ENCODE measurements at regions not wholly inside any gene's neighbourhood (a gene's known extent, or its start where the extent isn't known, plus 50 kb on each side); places are given as distances from the start of the nearest gene placed in this dataset.

GRCh38 chr3:6504834-6505233 is 356.1 kb upstream of the GRM7 start:
- DNase-seq (ENCODE audit: low spot score), result no peak
- H2AFZ ChIP-seq (ENCODE audit: low read length), result no peak overlapping the region
- BruUV-seq (replicated peaks), result no TSS peak
- intact Hi-C loops (cut with micrococcal nuclease; ENCODE audit: unreplicated experiment), result loop anchor here (10.0 kb wide), 1 partner anchor 290 kb away; no protein-coding TSS in a partner anchor
- no peak overlapping the region for H3K27ac ChIP-seq (ENCODE audit: low read depth, low read length, poor library complexity, severe bottlenecking)
- no peak overlapping the region for H3K4me3 ChIP-seq (ENCODE audit: low read depth, low read length, poor library complexity, severe bottlenecking)
- H3K9me3 ChIP-seq (ENCODE audit: low read length), result no peaks in the 10 kb centered on the region
- no peaks in the 10 kb centered on the region for H3K4me1 ChIP-seq (ENCODE audit: insufficient read depth, low read length, poor library complexity, severe bottlenecking)
- no peaks in the 10 kb centered on the region for H3K9me2 ChIP-seq (ENCODE audit: insufficient read depth, low read length)
- H3K79me2 ChIP-seq (ENCODE audit: insufficient read depth, low read depth, low read length), result no peaks in the 10 kb centered on the region
- H4K20me1 ChIP-seq (ENCODE audit: insufficient read depth, low read length), result no peaks in the 10 kb centered on the region
- ChIA-PET CTCF (ENCODE audit: unreplicated experiment) (no interaction called here), POLR2A (interaction anchor here (0.6 kb wide), 1 partner anchor 21 kb away, joined by 4 read pairs; no protein-coding TSS in a partner anchor)
- H3K36me3 ChIP-seq (ENCODE audit: insufficient read depth, low read length), result no peaks in the 10 kb centered on the region
- TF ChIP-seq, protein P1, sequence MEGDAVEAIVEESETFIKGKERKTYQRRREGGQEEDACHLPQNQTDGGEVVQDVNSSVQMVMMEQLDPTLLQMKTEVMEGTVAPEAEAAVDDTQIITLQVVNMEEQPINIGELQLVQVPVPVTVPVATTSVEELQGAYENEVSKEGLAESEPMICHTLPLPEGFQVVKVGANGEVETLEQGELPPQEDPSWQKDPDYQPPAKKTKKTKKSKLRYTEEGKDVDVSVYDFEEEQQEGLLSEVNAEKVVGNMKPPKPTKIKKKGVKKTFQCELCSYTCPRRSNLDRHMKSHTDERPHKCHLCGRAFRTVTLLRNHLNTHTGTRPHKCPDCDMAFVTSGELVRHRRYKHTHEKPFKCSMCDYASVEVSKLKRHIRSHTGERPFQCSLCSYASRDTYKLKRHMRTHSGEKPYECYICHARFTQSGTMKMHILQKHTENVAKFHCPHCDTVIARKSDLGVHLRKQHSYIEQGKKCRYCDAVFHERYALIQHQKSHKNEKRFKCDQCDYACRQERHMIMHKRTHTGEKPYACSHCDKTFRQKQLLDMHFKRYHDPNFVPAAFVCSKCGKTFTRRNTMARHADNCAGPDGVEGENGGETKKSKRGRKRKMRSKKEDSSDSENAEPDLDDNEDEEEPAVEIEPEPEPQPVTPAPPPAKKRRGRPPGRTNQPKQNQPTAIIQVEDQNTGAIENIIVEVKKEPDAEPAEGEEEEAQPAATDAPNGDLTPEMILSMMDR (conservative IDR thresholded peaks at IDR 0.05; ENCODE audit: low read length), result no peak
- TF ChIP-seq EZH2phosphoT487 (IDR thresholded peaks at IDR 0.05; ENCODE audit: borderline replicate concordance, low read depth, low read length), result no peak
- no peak overlapping the region for H3K4me2 ChIP-seq (ENCODE audit: low read length)

- H3K27ac ChIP-seq (ENCODE audit: low read depth, low read length, poor library complexity, severe bottlenecking), result no peak overlapping the region
- intact Hi-C loops (cut with micrococcal nuclease; ENCODE audit: unreplicated experiment), result loop anchor here (10.0 kb wide), 1 partner anchor 286 kb away; no protein-coding TSS in a partner anchor
- TF ChIP-seq, protein P1 (conservative IDR thresholded peaks at IDR 0.05; ENCODE audit: low read length), result no peak
- no peak for TF ChIP-seq EZH2phosphoT487 (IDR thresholded peaks at IDR 0.05; ENCODE audit: borderline replicate concordance, low read depth, low read length)
- H4K20me1 ChIP-seq (ENCODE audit: insufficient read depth, low read length), result no peaks in the 10 kb centered on the region
- H2AFZ ChIP-seq (ENCODE audit: low read length), result no peak overlapping the region
- POLR2A ChIA-PET, result interaction anchor here (0.6 to 1.2 kb wide), 3 partner anchors 8 to 335 kb away, joined by 3 read pairs; no protein-coding TSS in a partner anchor
- H3K9me2 ChIP-seq (ENCODE audit: insufficient read depth, low read length), result no peaks in the 10 kb centered on the region
- H3K36me3 ChIP-seq (ENCODE audit: insufficient read depth, low read length), result no peaks in the 10 kb centered on the region
- no peaks in the 10 kb centered on the region for H3K79me2 ChIP-seq (ENCODE audit: insufficient read depth, low read depth, low read length)
- H3K4me2 ChIP-seq (ENCODE audit: low read length), result no peak overlapping the region
- CTCF ChIA-PET (ENCODE audit: unreplicated experiment), result no interaction called here
- no peak for DNase-seq (ENCODE audit: low spot score)
- no peaks in the 10 kb centered on the region for H3K9me3 ChIP-seq (ENCODE audit: low read length)
- no TSS peak for BruUV-seq (replicated peaks)
- no peak overlapping the region for H3K4me3 ChIP-seq (ENCODE audit: low read depth, low read length, poor library complexity, severe bottlenecking)
- no peaks in the 10 kb centered on the region for H3K4me1 ChIP-seq (ENCODE audit: insufficient read depth, low read length, poor library complexity, severe bottlenecking)
These were observed 352.5 kb upstream of the GRM7 start for GRCh38 chr3:6508410-6508759.

- Histone ChIP-seq H3K4me3 (ENCODE audit: low read depth, low read length, poor library complexity, severe bottlenecking) (no peak overlapping the region), H4K20me1 (ENCODE audit: insufficient read depth, low read length) (no peaks in the 10 kb centered on the region), H3K36me3 (ENCODE audit: insufficient read depth, low read length) (no peaks in the 10 kb centered on the region), H3K4me2 (ENCODE audit: low read length) (no peak overlapping the region), H2AFZ (ENCODE audit: low read length) (no peak overlapping the region), H3K9me3 (ENCODE audit: low read length) (no peaks in the 10 kb centered on the region), H3K79me2 (ENCODE audit: insufficient read depth, low read depth, low read length) (no peaks in the 10 kb centered on the region), H3K27ac (ENCODE audit: low read depth, low read length, poor library complexity, severe bottlenecking) (no peak overlapping the region), H3K4me1 (ENCODE audit: insufficient read depth, low read length, poor library complexity, severe bottlenecking) (no peaks in the 10 kb centered on the region), H3K9me2 (ENCODE audit: insufficient read depth, low read length) (no peaks in the 10 kb centered on the region)
- no peak for DNase-seq (ENCODE audit: low spot score)
- ChIA-PET POLR2A (interaction anchor here (0.7 to 1.2 kb wide), 3 partner anchors 9 to 903 kb away, joined by 3 read pairs; no protein-coding TSS in a partner anchor), CTCF (ENCODE audit: unreplicated experiment) (no interaction called here)
- no TSS peak for BruUV-seq (replicated peaks)
- TF ChIP-seq, protein P1 (conservative IDR thresholded peaks at IDR 0.05; ENCODE audit: low read length), result no peak
- no peak for TF ChIP-seq EZH2phosphoT487 (IDR thresholded peaks at IDR 0.05; ENCODE audit: borderline replicate concordance, low read depth, low read length)
- intact Hi-C loops (cut with micrococcal nuclease; ENCODE audit: unreplicated experiment), result loop anchor here (10.0 kb wide), 1 partner anchor 285 kb away; no protein-coding TSS in a partner anchor
These were observed 351.3 kb upstream of the GRM7 start for GRCh38 chr3:6509576-6509975.

Data from OCI-LY7 (cell line).